ENCODE measurements at regions not wholly inside any gene's neighbourhood (a gene's known extent, or its start where the extent isn't known, plus 50 kb on each side); places are given as distances from the start of the nearest gene placed in this dataset.

GRCh38 chr7:41375582-41375981 is 327.3 kb downstream of the INHBA start:
- no peaks in the 10 kb centered on the region for H3K79me2 ChIP-seq (ENCODE audit: control insufficient read depth in 1 of 2, insufficient read depth in 2 of 2, low read length in 2 of 2)
- FAIRE-seq (no peak), DNase-seq (ENCODE audit: low read depth in 1 of 2, low spot score in 2 of 2) (no peak)
- no peaks in the 10 kb centered on the region for H3K9me3 ChIP-seq (ENCODE audit: insufficient read depth in 2 of 2, low read depth in 1 of 2, low read length in 1 of 2)
- WGBS, 2 experiments (ENCODE audit: extremely low coverage in 1 of 2, insufficient coverage in 1 of 2, insufficient read length in 1 of 2, insufficient replicate concordance in 2 of 2, low coverage in 1 of 2, low lambda C conversion rate in 2 of 2, missing lambda C conversion rate in 1 of 2) = 95% methylated on average over 1 of the region's 1 CpG; no CpG with 5 or more reads in 1 of the 2 experiments
- H2BK20ac ChIP-seq (ENCODE audit: low read length) = no peak overlapping the region
- no peak overlapping the region for H2AFZ ChIP-seq (ENCODE audit: low read length)
- no peak overlapping the region for H3K14ac ChIP-seq (ENCODE audit: insufficient read length)
- H3K23me2 ChIP-seq (ENCODE audit: low read depth, low read length) = no peaks in the 10 kb centered on the region
- H3K4me1 ChIP-seq (replicated peaks in 1 of 4; ENCODE audit: control insufficient read depth in 3 of 4, insufficient read depth in 4 of 4, low read length in 3 of 4) = no peaks in the 10 kb centered on the region
- H3K27ac ChIP-seq (ENCODE audit: low read depth, low read length) = no peak overlapping the region
- H3K18ac ChIP-seq (ENCODE audit: extremely low read depth, low read length) = no peak overlapping the region
- no peak overlapping the region for H2AK5ac ChIP-seq (ENCODE audit: low read depth, low read length)
- H3K4me2 ChIP-seq (ENCODE audit: insufficient read depth in 1 of 2, low read depth in 2 of 2, low read length in 2 of 2) = no peak overlapping the region
- TF ChIP-seq POLR2AphosphoS5 (IDR thresholded peaks at IDR 0.05; ENCODE audit: low read depth, low read length) = no peak
- no peak for TF ChIP-seq KDM1A (IDR thresholded peaks at IDR 0.05; ENCODE audit: borderline replicate concordance, low read length)
- no peak for TF ChIP-seq RAD21 (IDR thresholded peaks at IDR 0.05 in 1 of 2, conservative IDR thresholded peaks at IDR 0.05 in 1 of 2; ENCODE audit: low read depth in 2 of 2, low read length in 2 of 2)
- no peak for TF ChIP-seq RFX5 (IDR thresholded peaks at IDR 0.05; ENCODE audit: borderline replicate concordance, low read depth, low read length)
- TF ChIP-seq TAF7 (optimal IDR thresholded peaks at IDR 0.05; ENCODE audit: borderline replicate concordance, low read depth, low read length) = no peak
- no peak for TF ChIP-seq ASH2L (IDR thresholded peaks at IDR 0.05; ENCODE audit: low read length)
- TF ChIP-seq MAX (IDR thresholded peaks at IDR 0.05) = no peak
- TF ChIP-seq CHD2 (IDR thresholded peaks at IDR 0.05; ENCODE audit: low read length) = no peak
- TF ChIP-seq SIRT6 (IDR thresholded peaks at IDR 0.05; ENCODE audit: low read length) = no peak
- TF ChIP-seq NRF1 (IDR thresholded peaks at IDR 0.05; ENCODE audit: low read depth, low read length) = no peak
- TF ChIP-seq GABPA (IDR thresholded peaks at IDR 0.05; ENCODE audit: borderline replicate concordance, insufficient read depth, low read length) = no peak
- TF ChIP-seq SRF (IDR thresholded peaks at IDR 0.05; ENCODE audit: low read depth, low read length) = no peak
- TF ChIP-seq CBX5 (IDR thresholded peaks at IDR 0.05; ENCODE audit: low read depth, low read length) = no peak
- TF ChIP-seq BCL11A (IDR thresholded peaks at IDR 0.05; ENCODE audit: low read depth in 2 of 2, low read length in 2 of 2) = no peak
- H4K5ac ChIP-seq (ENCODE audit: insufficient read length, low read depth, low read length) = no peak overlapping the region
- no peaks in the 10 kb centered on the region for H3K27me3 ChIP-seq (replicated peaks in 1 of 4; ENCODE audit: control insufficient read depth in 3 of 4, extremely low read depth in 1 of 4, insufficient read depth in 3 of 4, low read length in 3 of 4)
- H3K56ac ChIP-seq (replicated peaks; ENCODE audit: insufficient read length, low read depth, low read length) = no peak overlapping the region
- CTCF ChIA-PET (ENCODE audit: partially characterized antibody) = interaction anchor here (1.2 kb wide), 1 partner anchor 60 kb away, joined by 3 read pairs; no protein-coding TSS in a partner anchor
- no peaks in the 10 kb centered on the region for H3K36me3 ChIP-seq (ENCODE audit: control insufficient read depth in 2 of 4, insufficient read depth in 4 of 4, low read length in 3 of 4)
- H3K79me1 ChIP-seq (ENCODE audit: low read depth, low read length) = no peaks in the 10 kb centered on the region
- no peak overlapping the region for H3K9ac ChIP-seq (replicated peaks in 1 of 4; ENCODE audit: extremely low read depth in 1 of 4, low read depth in 3 of 4, low read length in 3 of 4)
- H2BK120ac ChIP-seq (replicated peaks; ENCODE audit: low read depth, low read length) = no peak overlapping the region
- H4K91ac ChIP-seq (replicated peaks; ENCODE audit: insufficient read length, low read length) = no peak overlapping the region
- no peak overlapping the region for H4K8ac ChIP-seq (ENCODE audit: extremely low read depth, insufficient read depth, low read length)
- no peak overlapping the region for H2BK12ac ChIP-seq (ENCODE audit: low read depth, low read length)
- POLR2A ChIA-PET (ENCODE audit: partially characterized antibody) = no interaction called here
- H2BK5ac ChIP-seq (ENCODE audit: low read depth, low read length) = no peak overlapping the region
- H3K23ac ChIP-seq (ENCODE audit: insufficient read length) = no peak overlapping the region
- H3K4ac ChIP-seq (replicated peaks; ENCODE audit: insufficient read length, low read depth, low read length) = no peak overlapping the region
- no peaks in the 10 kb centered on the region for H4K20me1 ChIP-seq (replicated peaks in 1 of 2; ENCODE audit: control insufficient read depth in 1 of 2, insufficient read depth in 2 of 2, low read length in 2 of 2)
- H3K4me3 ChIP-seq (ENCODE audit: extremely low read depth in 1 of 4, insufficient read depth in 2 of 4, low read depth in 3 of 4, low read length in 4 of 4) = no peak overlapping the region
- H2BK15ac ChIP-seq (ENCODE audit: low read length) = no peak overlapping the region
